HL-60 (cell line): ENCODE measurements at regions not wholly inside any gene's neighbourhood (a gene's known extent, or its start where the extent isn't known, plus 50 kb on each side); places are given as distances from the start of the nearest gene placed in this dataset.

Experiments used
- DNase-seq, 2 experiments: peaks; one replicate each; pipeline ENCODE4 v3.0.0-alpha.2; 2010 to 2020; ENCODE audit warnings: low read depth in 1 of 2, low spot score in 1 of 2
- H3K27ac ChIP-seq: fragments of 250-450 bp; sonication (Bioruptor Pico); replicated peaks from 2 replicates; pipeline ENCODE4 v1.5.1; 2020; ENCODE audit warnings: mild to moderate bottlenecking, moderate library complexity
- H3K27me3 ChIP-seq: fragments of 250-450 bp; sonication (Bioruptor Pico); 2 replicates; pipeline ENCODE4 v1.5.1; 2021; ENCODE audit warnings: mild to moderate bottlenecking, moderate library complexity; ENCODE audit not compliant: insufficient read depth, poor library complexity, severe bottlenecking
- H3K4me3 ChIP-seq: replicated peaks from 2 replicates; pipeline ENCODE4 v1.5.1; 2011; ENCODE audit warnings: mild to moderate bottlenecking, control low read depth, low read length; ENCODE audit not compliant: insufficient read depth
- GABPA ChIP-seq: IDR thresholded peaks from 2 replicates; pipeline ENCODE4 v1.6.1; 2012; ENCODE audit warnings: low read depth
- POLR2AphosphoS5 ChIP-seq: IDR thresholded peaks from 2 replicates; pipeline ENCODE4 v1.6.1; 2012; ENCODE audit warnings: low read depth
- SPI1 ChIP-seq: IDR thresholded peaks from 2 replicates; pipeline ENCODE4 v1.6.1; 2012; ENCODE audit warnings: low read depth, mild to moderate bottlenecking, borderline replicate concordance
- TF ChIP-seq, protein P1 (sequence below): IDR thresholded peaks from 2 replicates; pipeline ENCODE4 v1.6.1; 2012; ENCODE audit warnings: low read depth; ENCODE audit not compliant: insufficient replicate concordance
- TF ChIP-seq, protein P2 (sequence below): IDR thresholded peaks from one replicate; pipeline ENCODE4 v1.5.1; 2011; ENCODE audit warnings: low read length, control low read depth, inconsistent platforms; ENCODE audit not compliant: insufficient read depth

DNA sequence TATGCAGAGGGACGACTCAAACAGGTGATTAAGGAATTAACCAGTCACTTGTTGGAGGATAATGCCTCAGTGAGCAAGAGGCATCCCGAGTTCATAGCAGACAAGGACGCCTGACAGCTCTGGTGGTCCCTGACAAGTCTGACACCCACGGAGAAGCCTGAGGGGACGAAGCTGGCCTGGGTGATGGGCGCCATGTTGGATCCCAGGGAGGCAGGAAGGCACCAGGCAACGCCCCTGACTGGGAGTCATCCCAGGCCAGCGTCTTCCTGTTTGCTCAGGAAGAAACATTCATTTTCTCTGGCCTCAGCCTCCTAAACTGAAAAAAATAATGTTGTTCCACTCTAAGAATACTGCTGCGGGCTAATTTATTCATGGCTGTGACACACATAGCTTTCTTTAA is 92.1 kb upstream of the ATP8B1 start:
- Histone ChIP-seq H3K4me3 (no peak overlapping the region), H3K27ac (no peak overlapping the region), H3K27me3 (peaks cover 3% of the 10 kb centered on the region)
- no peak for DNase-seq
- TF ChIP-seq, protein P1, sequence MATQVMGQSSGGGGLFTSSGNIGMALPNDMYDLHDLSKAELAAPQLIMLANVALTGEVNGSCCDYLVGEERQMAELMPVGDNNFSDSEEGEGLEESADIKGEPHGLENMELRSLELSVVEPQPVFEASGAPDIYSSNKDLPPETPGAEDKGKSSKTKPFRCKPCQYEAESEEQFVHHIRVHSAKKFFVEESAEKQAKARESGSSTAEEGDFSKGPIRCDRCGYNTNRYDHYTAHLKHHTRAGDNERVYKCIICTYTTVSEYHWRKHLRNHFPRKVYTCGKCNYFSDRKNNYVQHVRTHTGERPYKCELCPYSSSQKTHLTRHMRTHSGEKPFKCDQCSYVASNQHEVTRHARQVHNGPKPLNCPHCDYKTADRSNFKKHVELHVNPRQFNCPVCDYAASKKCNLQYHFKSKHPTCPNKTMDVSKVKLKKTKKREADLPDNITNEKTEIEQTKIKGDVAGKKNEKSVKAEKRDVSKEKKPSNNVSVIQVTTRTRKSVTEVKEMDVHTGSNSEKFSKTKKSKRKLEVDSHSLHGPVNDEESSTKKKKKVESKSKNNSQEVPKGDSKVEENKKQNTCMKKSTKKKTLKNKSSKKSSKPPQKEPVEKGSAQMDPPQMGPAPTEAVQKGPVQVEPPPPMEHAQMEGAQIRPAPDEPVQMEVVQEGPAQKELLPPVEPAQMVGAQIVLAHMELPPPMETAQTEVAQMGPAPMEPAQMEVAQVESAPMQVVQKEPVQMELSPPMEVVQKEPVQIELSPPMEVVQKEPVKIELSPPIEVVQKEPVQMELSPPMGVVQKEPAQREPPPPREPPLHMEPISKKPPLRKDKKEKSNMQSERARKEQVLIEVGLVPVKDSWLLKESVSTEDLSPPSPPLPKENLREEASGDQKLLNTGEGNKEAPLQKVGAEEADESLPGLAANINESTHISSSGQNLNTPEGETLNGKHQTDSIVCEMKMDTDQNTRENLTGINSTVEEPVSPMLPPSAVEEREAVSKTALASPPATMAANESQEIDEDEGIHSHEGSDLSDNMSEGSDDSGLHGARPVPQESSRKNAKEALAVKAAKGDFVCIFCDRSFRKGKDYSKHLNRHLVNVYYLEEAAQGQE = no peak
- TF ChIP-seq POLR2AphosphoS5 (no peak), GABPA (no peak), SPI1 (no peak)
- TF ChIP-seq, protein P2, sequence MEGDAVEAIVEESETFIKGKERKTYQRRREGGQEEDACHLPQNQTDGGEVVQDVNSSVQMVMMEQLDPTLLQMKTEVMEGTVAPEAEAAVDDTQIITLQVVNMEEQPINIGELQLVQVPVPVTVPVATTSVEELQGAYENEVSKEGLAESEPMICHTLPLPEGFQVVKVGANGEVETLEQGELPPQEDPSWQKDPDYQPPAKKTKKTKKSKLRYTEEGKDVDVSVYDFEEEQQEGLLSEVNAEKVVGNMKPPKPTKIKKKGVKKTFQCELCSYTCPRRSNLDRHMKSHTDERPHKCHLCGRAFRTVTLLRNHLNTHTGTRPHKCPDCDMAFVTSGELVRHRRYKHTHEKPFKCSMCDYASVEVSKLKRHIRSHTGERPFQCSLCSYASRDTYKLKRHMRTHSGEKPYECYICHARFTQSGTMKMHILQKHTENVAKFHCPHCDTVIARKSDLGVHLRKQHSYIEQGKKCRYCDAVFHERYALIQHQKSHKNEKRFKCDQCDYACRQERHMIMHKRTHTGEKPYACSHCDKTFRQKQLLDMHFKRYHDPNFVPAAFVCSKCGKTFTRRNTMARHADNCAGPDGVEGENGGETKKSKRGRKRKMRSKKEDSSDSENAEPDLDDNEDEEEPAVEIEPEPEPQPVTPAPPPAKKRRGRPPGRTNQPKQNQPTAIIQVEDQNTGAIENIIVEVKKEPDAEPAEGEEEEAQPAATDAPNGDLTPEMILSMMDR = no peak

DNA sequence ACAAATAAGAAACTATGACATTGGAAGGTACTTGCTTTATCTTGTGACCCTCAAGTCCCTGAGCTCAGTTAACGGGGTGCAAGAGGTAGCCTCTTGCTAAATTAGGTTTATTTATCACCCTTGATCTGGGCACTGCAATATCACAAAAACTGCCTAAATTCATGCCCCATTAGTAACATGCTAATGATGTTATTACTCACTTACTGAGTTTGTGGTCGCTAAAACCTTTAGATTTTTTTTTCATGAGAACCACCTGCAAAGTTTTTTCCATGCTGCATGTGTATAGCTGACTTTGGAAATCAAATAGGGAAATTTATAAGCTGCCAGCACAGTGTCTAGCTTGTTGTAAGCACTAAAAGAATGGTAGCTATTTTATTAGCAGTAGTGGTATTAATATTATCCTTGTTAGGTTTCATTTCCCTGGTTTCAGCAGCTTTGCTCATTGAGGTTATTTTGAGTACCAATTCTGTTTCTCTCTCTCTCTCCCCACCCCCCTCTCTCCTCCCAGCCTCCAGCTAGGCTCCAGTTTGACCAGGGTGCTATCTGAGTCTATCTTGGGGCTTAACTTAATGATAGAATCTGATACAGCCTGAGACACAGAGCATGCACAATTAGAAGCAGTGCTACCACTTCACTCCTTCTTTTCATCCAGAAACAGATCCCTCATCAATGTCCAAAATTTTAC is 88.7 kb upstream of the ATP8B1 start:
- TF ChIP-seq GABPA = no peak
- TF ChIP-seq, protein P1 = no peak
- no peak for TF ChIP-seq SPI1
- TF ChIP-seq, protein P2 = no peak
- no peak for TF ChIP-seq POLR2AphosphoS5
- no peaks in the 10 kb centered on the region for H3K27me3 ChIP-seq
- H3K4me3 ChIP-seq = no peak overlapping the region
- no peak overlapping the region for H3K27ac ChIP-seq
- no peak for DNase-seq

DNA sequence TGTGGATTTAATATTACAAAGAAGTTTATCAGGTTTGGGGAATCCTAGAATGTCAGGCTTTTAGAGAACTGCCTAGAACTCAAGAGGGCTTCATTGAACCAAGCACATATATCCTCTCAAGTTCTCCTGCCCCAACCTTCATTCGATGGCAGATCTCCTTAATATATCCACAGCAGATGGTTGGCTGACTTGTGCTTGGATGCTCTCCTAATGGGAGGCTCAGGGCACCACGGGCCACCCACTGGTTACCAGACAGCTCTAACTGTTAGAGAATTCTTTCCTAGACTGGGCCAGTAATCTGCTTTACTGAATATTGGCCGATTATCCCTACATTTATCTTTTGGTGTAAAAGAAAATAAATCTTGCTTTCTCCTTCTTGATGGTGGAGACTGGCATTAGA is 87.2 kb upstream of the ATP8B1 start:
- TF ChIP-seq SPI1 (no peak), POLR2AphosphoS5 (no peak), GABPA (no peak)
- TF ChIP-seq, protein P1 = no peak
- TF ChIP-seq, protein P2 = no peak
- Histone ChIP-seq H3K27ac (no peak overlapping the region), H3K27me3 (no peaks in the 10 kb centered on the region), H3K4me3 (no peak overlapping the region)
- DNase-seq = no peak
